HG03439 (cell line): ENCODE measurements at regions not wholly inside any gene's neighbourhood (a gene's known extent, or its start where the extent isn't known, plus 50 kb on each side); places are given as distances from the start of the nearest gene placed in this dataset.

ENCODE experiments used
- ATAC-seq: cut with Tn5 transposase; IDR thresholded peaks from one replicate; pipeline ENCODE4 v1.9.1; 2021; ENCODE audit warnings: mild to moderate bottlenecking, moderate library complexity; ENCODE audit not compliant: unreplicated experiment

GRCh38 chr4:53821179-53821851 lies 230.0 kb upstream of the LNX1 start:
- no peak for ATAC-seq

GRCh38 chr4:53818104-53818503 lies 226.8 kb upstream of the LNX1 start:
- no peak for ATAC-seq

- ATAC-seq = no peak
Observed at GRCh38 chr4:53816561-53816960, 225.3 kb upstream of the LNX1 start.

- ATAC-seq = no peak
Observed at GRCh38 chr4:53815281-53815680, 224.0 kb upstream of the LNX1 start.

GRCh38 chr4:53813998-53814397 lies 222.7 kb upstream of the LNX1 start:
- ATAC-seq = no peak

- no peak for ATAC-seq
Observed at GRCh38 chr4:53810643-53811042, 219.4 kb upstream of the LNX1 start.

GRCh38 chr4:53809816-53810215 lies 218.5 kb upstream of the LNX1 start:
- ATAC-seq = no peak

- ATAC-seq = no peak
Observed at GRCh38 chr4:53805291-53805690, 214.0 kb upstream of the LNX1 start.

GRCh38 chr4:53804719-53805118 lies 213.4 kb upstream of the LNX1 start:
- peak; percentile 56 for ATAC-seq

- ATAC-seq = no peak
Observed at GRCh38 chr4:53802500-53802899, 211.2 kb upstream of the LNX1 start.

GRCh38 chr4:53801373-53801772 lies 210.1 kb upstream of the LNX1 start:
- no peak for ATAC-seq

- ATAC-seq = no peak
Observed at GRCh38 chr4:53800741-53801140, 209.5 kb upstream of the LNX1 start.

GRCh38 chr4:53793096-53793495 lies 201.8 kb upstream of the LNX1 start:
- ATAC-seq = no peak

GRCh38 chr4:53790286-53790685 lies 199.0 kb upstream of the LNX1 start:
- ATAC-seq = no peak

GRCh38 chr4:53788621-53789020 lies 197.3 kb upstream of the LNX1 start:
- no peak for ATAC-seq

- ATAC-seq = no peak
Observed at GRCh38 chr4:53788011-53788410, 196.7 kb upstream of the LNX1 start.

GRCh38 chr4:53786632-53787031 lies 195.3 kb upstream of the LNX1 start:
- ATAC-seq = no peak

- no peak for ATAC-seq
Observed at GRCh38 chr4:53785996-53786395, 194.7 kb upstream of the LNX1 start.

GRCh38 chr4:53784112-53784511 lies 192.8 kb upstream of the LNX1 start:
- no peak for ATAC-seq

GRCh38 chr4:53783208-53783859 lies 192.0 kb upstream of the LNX1 start:
- ATAC-seq = no peak

GRCh38 chr4:53782458-53782845 lies 191.2 kb upstream of the LNX1 start:
- ATAC-seq = no peak

GRCh38 chr4:53781629-53782457 lies 190.6 kb upstream of the LNX1 start:
- ATAC-seq = no peak
